Stomach smooth muscle (tissue), 2 donors: ENCODE measurements at regions not wholly inside any gene's neighbourhood (a gene's known extent, or its start where the extent isn't known, plus 50 kb on each side); places are given as distances from the start of the nearest gene placed in this dataset.

Experiments used
- H3K27ac ChIP-seq: one replicate; pipeline ENCODE4 v1.7.0; 2013; ENCODE audit warnings: mild to moderate bottlenecking, low read length, inconsistent platforms
- H3K27me3 ChIP-seq, 2 donors: one replicate each; pipeline ENCODE4 v1.7.0; 2013; ENCODE audit warnings: low read length in 2 of 2; ENCODE audit not compliant: insufficient read depth in 2 of 2, control insufficient read depth in 1 of 2
- H3K36me3 ChIP-seq, 2 donors: one replicate each; pipeline ENCODE4 v1.7.0; 2013; ENCODE audit warnings: low read length in 2 of 2; ENCODE audit not compliant: control insufficient read depth in 2 of 2, insufficient read depth in 2 of 2
- H3K4me1 ChIP-seq: one replicate; pipeline ENCODE4 v1.7.0; 2013; ENCODE audit warnings: low read length; ENCODE audit not compliant: control insufficient read depth, insufficient read depth
- H3K4me3 ChIP-seq, 2 donors: one replicate each; pipeline ENCODE4 v1.7.0; 2013; ENCODE audit warnings: low read length in 2 of 2
- H3K9ac ChIP-seq, 2 donors: one replicate each; pipeline ENCODE4 v1.7.0; 2013; ENCODE audit warnings: low read length in 2 of 2, mild to moderate bottlenecking in 1 of 2
- H3K9me3 ChIP-seq, 2 donors: one replicate each; pipeline ENCODE4 v1.7.0; 2013; ENCODE audit warnings: low read length in 2 of 2; ENCODE audit not compliant: control insufficient read depth in 2 of 2
- donor health status: healthy.
- donor health status: Pancreatic carcinoma.

GRCh38 chr11:128208329-128209137 is 378.8 kb downstream of the ETS1 start:
- Histone ChIP-seq H3K4me1 (peaks cover 4% of the 10 kb centered on the region), H3K4me3 (no peak overlapping the region)

DNA sequence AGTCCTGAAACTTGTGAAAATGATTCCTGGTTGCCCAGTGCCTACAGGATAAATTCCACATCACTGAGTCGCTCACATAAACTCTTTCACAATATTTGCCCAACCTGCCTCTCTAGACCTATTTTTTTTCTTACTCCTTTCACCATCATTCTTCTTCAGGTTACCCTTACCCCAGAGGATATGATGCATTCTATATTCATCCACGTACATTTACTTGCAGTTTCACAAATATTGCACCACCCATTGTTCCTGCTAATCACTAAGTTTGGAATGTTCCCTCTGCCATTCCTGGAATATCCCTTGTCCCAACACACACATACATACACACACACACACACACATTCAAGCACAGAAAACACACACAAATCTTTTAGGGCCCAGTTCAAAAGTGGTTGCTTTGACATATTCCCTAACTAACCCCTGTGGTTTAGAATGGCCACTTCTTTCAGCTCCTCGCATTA is 379.5 kb downstream of the ETS1 start:
- Histone ChIP-seq H3K9me3 (no peaks in the 10 kb centered on the region), H3K27me3 (no peaks in the 10 kb centered on the region), H3K27ac (no peak overlapping the region), H3K4me1 (peaks cover 4% of the 10 kb centered on the region), H3K9ac (no peak overlapping the region), H3K4me3 (no peak overlapping the region), H3K36me3 (no peaks in the 10 kb centered on the region)

More at GRCh38 chr11:128208329-128209137, 378.8 kb downstream of the ETS1 start:
- Histone ChIP-seq H3K27ac (no peak overlapping the region), H3K9ac (no peak overlapping the region), H3K27me3 (no peaks in the 10 kb centered on the region), H3K9me3 (no peaks in the 10 kb centered on the region), H3K36me3 (no peaks in the 10 kb centered on the region)

DNA sequence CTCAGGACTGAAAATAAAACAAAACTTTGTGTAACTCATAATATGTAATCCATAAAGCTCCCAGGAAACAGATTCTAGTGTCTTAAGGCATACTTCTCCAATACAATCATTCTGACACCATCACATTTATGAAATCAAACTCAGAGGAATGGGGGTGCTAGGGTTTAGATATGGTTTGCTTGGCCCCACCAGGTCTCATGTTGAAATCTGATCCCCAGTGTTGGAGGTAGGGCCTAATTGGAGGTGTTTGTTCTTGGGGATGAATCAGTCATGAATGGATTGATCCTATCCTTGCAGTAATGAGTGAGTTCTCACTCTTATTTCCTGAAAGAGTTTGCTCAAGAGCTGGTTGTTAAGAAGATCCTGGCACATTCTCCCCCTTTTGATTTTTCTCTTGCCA is 380.9 kb downstream of the ETS1 start:
- Histone ChIP-seq H3K4me1 (peaks cover 4% of the 10 kb centered on the region), H3K27ac (no peak overlapping the region), H3K9ac (no peak overlapping the region), H3K27me3 (no peaks in the 10 kb centered on the region), H3K9me3 (no peaks in the 10 kb centered on the region), H3K4me3 (no peak overlapping the region), H3K36me3 (no peaks in the 10 kb centered on the region)

- no peak overlapping the region for H3K4me3 ChIP-seq
- H3K27ac ChIP-seq: no peak overlapping the region
Measured at GRCh38 chr11:128205796-128206195, 381.6 kb downstream of the ETS1 start.

GRCh38 chr11:128204898-128205297 is 382.5 kb downstream of the ETS1 start:
- Histone ChIP-seq H3K36me3 (no peaks in the 10 kb centered on the region), H3K9me3 (no peaks in the 10 kb centered on the region), H3K4me1 (peaks cover 4% of the 10 kb centered on the region), H3K9ac (no peak overlapping the region), H3K4me3 (no peak overlapping the region), H3K27me3 (no peaks in the 10 kb centered on the region), H3K27ac (no peak overlapping the region)

More at GRCh38 chr11:128205796-128206195, 381.6 kb downstream of the ETS1 start:
- Histone ChIP-seq H3K9me3 (no peaks in the 10 kb centered on the region), H3K27me3 (no peaks in the 10 kb centered on the region), H3K36me3 (no peaks in the 10 kb centered on the region), H3K9ac (no peak overlapping the region), H3K4me1 (peaks cover 4% of the 10 kb centered on the region)

- H3K4me1 ChIP-seq: no peaks in the 10 kb centered on the region
- H3K27ac ChIP-seq: no peak overlapping the region
- no peaks in the 10 kb centered on the region for H3K27me3 ChIP-seq
Measured at GRCh38 chr11:128201801-128202200, 385.6 kb downstream of the ETS1 start.

GRCh38 chr11:128201009-128201408 is 386.3 kb downstream of the ETS1 start:
- Histone ChIP-seq H3K4me3 (no peak overlapping the region), H3K36me3 (no peaks in the 10 kb centered on the region), H3K27ac (no peak overlapping the region), H3K9ac (no peak overlapping the region), H3K4me1 (no peaks in the 10 kb centered on the region), H3K9me3 (no peaks in the 10 kb centered on the region), H3K27me3 (no peaks in the 10 kb centered on the region)

More at GRCh38 chr11:128201801-128202200, 385.6 kb downstream of the ETS1 start:
- Histone ChIP-seq H3K9me3 (no peaks in the 10 kb centered on the region), H3K9ac (no peak overlapping the region), H3K36me3 (no peaks in the 10 kb centered on the region), H3K4me3 (no peak overlapping the region)

GRCh38 chr11:128200467-128200866 is 386.9 kb downstream of the ETS1 start:
- Histone ChIP-seq H3K36me3 (no peaks in the 10 kb centered on the region), H3K9ac (no peak overlapping the region), H3K27ac (no peak overlapping the region), H3K27me3 (no peaks in the 10 kb centered on the region), H3K9me3 (no peaks in the 10 kb centered on the region), H3K4me3 (no peak overlapping the region), H3K4me1 (no peaks in the 10 kb centered on the region)

DNA sequence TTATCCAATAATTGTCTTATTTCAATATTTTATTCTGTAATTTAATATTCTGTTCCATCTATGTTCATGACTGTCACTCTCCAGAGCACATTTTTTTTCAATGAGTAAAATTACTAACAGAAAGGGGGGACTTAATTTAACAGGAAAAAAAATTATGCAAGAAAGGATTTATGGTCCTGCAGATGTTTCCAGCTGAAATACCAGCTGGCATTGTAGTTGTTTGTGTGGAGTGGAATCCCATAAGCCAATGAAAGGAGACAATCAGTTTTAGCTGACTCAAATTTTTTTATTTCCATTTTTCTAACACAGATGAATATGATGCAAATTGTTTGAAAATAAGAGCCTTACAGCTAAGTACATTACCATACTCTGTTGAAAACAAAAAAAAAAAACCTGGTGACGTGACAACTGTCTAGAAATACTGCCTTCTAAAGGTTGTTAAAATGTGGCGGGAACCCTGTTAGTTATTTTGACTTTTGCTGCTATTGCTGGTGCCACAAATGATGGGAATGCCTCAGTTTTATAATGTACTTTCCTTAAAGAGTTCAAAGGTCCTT is 389.1 kb downstream of the ETS1 start:
- H3K9ac ChIP-seq: no peak overlapping the region

GRCh38 chr11:128196235-128196634 is 391.1 kb downstream of the ETS1 start:
- H3K27me3 ChIP-seq: no peaks in the 10 kb centered on the region
- no peak overlapping the region for H3K4me3 ChIP-seq
- no peaks in the 10 kb centered on the region for H3K4me1 ChIP-seq
- H3K36me3 ChIP-seq: no peaks in the 10 kb centered on the region
- H3K9me3 ChIP-seq: no peaks in the 10 kb centered on the region
- no peak overlapping the region for H3K27ac ChIP-seq
- H3K9ac ChIP-seq: no peak overlapping the region

More for the DNA sequence above, 389.1 kb downstream of the ETS1 start:
- Histone ChIP-seq H3K27ac (no peak overlapping the region), H3K4me1 (no peaks in the 10 kb centered on the region), H3K4me3 (no peak overlapping the region), H3K36me3 (no peaks in the 10 kb centered on the region), H3K27me3 (no peaks in the 10 kb centered on the region), H3K9me3 (no peaks in the 10 kb centered on the region)

- H3K9me3 ChIP-seq: no peaks in the 10 kb centered on the region
- H3K36me3 ChIP-seq: no peaks in the 10 kb centered on the region
- H3K27ac ChIP-seq: no peak overlapping the region
- H3K4me3 ChIP-seq: no peak overlapping the region
- H3K9ac ChIP-seq: no peak overlapping the region
- no peaks in the 10 kb centered on the region for H3K27me3 ChIP-seq
- no peaks in the 10 kb centered on the region for H3K4me1 ChIP-seq
Measured at GRCh38 chr11:128195756-128196155, 391.6 kb downstream of the ETS1 start.
